IMR-90 (cell line): ENCODE measurements at regions not wholly inside any gene's neighbourhood (a gene's known extent, or its start where the extent isn't known, plus 50 kb on each side); places are given as distances from the start of the nearest gene placed in this dataset.

Experiments used
- BHLHE40 ChIP-seq: fragments of 150-350 bp; IDR thresholded peaks from 2 replicates; pipeline ENCODE4 v1.6.1; 2016; ENCODE audit warnings: mild to moderate bottlenecking, low read depth, low read length
- CEBPB ChIP-seq: IDR thresholded peaks from 2 replicates; pipeline ENCODE4 v1.6.1; 2012; ENCODE audit warnings: low read depth, low read length, improper control_type of control experiment
- CHD1 ChIP-seq: IDR thresholded peaks from 2 replicates; pipeline ENCODE4 v1.6.1; 2012; ENCODE audit warnings: low read depth, low read length, improper control_type of control experiment
- CTCF ChIP-seq: conservative IDR thresholded peaks from 2 replicates; pipeline ENCODE4 v1.5.1; 2012; ENCODE audit warnings: mild to moderate bottlenecking, low read depth, low read length, improper control_type of control experiment
- MAZ ChIP-seq: IDR thresholded peaks from 2 replicates; pipeline ENCODE4 v1.6.1; 2012; ENCODE audit warnings: low read depth, mild to moderate bottlenecking, low read length, improper control_type of control experiment, moderate library complexity, borderline replicate concordance
- MXI1 ChIP-seq: IDR thresholded peaks from 2 replicates; pipeline ENCODE4 v1.6.1; 2012; ENCODE audit warnings: low read depth, mild to moderate bottlenecking, low read length, moderate library complexity, borderline replicate concordance
- POLR2A ChIP-seq: IDR thresholded peaks from 2 replicates; pipeline ENCODE4 v1.6.1; 2012; ENCODE audit warnings: mild to moderate bottlenecking, low read depth, low read length
- RAD21 ChIP-seq: IDR thresholded peaks from 2 replicates; pipeline ENCODE4 v1.6.1; 2012; ENCODE audit warnings: low read length, improper control_type of control experiment
- RFX5 ChIP-seq: IDR thresholded peaks from 2 replicates; pipeline ENCODE4 v1.8.0; 2012; ENCODE audit warnings: low read depth, mild to moderate bottlenecking, low read length, moderate library complexity
- USF2 ChIP-seq: fragments of 150-350 bp; IDR thresholded peaks from 2 replicates; pipeline ENCODE4 v1.6.1; 2017; ENCODE audit warnings: mild to moderate bottlenecking, antibody characterized with exemption, low read length, low read depth

- TF ChIP-seq CTCF: no peak
- TF ChIP-seq BHLHE40: no peak
- no peak for TF ChIP-seq CEBPB
- no peak for TF ChIP-seq RAD21
- TF ChIP-seq MXI1: no peak
- TF ChIP-seq USF2: no peak
- no peak for TF ChIP-seq POLR2A
- TF ChIP-seq CHD1: no peak
- no peak for TF ChIP-seq MAZ
- TF ChIP-seq RFX5: no peak
These were observed 155.7 kb downstream of the IRS1 start for GRCh38 chr2:226643946-226644282.
